HG03575 (cell line): ENCODE measurements at regions not wholly inside any gene's neighbourhood (a gene's known extent, or its start where the extent isn't known, plus 50 kb on each side); places are given as distances from the start of the nearest gene placed in this dataset.
"Not testable (repeated sequence)": the region's sequence is repeated elsewhere in the genome, so short reads cannot be mapped to it uniquely, and the experiment has no call there.

Experiments
- ATAC-seq: cut with Tn5 transposase; IDR thresholded peaks from one replicate; pipeline ENCODE4 v1.9.1; 2021; ENCODE audit not compliant: unreplicated experiment, insufficient number of reproducible peaks, low FRiP score; ENCODE audit errors: extremely low read depth

DNA sequence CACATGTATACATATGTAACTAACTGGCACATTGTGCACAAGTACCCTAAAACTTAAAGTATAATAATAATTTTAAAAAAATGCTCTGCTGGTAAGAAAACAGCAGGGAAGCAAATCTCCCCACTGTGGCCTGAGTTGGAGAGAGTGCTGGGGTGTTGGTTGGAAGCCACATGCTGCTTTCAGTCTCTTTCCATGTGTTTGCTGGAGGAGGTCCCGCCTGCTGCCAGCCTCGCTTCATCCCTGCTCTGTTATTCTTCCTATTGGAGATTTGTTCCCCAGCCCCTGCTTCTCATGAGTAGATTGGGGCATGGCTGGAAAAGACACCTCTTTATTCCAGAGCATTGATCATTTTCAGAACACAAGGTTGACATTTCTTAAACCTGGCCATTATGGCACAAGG is 230.5 kb downstream of the FGF9 start:
- no peak for ATAC-seq

DNA sequence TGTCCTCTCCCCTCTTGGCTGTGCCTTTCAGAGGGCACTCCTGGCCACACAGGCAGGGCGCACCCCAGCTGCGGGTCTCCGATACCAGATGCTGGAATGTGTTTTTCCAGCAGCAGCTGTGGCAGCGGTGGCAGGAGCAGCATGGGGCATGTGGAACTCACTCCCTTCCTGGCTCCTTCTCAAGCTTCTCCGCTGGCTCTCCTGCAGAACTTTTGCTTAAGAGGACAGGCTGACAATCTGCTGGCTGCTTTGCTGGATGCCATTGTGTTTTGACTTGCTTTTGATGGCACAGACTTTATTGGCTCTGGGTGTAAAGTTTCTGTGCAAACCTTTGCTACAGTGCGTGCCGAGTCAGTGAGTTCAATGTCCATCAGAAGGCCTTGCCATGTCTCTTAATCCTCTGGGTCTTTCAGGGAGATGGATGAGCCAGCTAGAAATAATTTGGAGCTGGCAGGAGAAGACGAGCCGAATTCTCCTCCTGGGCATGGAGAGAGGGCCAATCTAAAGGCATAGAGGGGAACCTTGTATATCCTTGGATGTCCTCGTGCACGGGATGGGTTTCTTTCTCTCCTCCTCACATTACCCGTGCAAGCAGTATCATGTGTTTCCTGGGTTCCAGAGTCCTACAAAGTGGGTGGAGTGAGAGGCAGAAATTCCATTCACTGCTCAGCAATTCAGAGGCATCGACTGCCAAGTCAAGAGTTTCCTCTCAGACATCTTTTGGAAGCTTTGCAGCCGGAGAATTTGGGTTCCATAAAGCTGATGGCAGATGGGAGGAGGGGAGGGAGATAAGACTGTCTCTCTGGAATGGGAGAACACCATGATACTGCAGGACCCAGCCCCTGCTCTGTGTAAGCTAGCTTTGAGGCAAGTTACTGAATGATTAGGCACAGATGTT is 231.2 kb downstream of the FGF9 start:
- no peak for ATAC-seq

DNA sequence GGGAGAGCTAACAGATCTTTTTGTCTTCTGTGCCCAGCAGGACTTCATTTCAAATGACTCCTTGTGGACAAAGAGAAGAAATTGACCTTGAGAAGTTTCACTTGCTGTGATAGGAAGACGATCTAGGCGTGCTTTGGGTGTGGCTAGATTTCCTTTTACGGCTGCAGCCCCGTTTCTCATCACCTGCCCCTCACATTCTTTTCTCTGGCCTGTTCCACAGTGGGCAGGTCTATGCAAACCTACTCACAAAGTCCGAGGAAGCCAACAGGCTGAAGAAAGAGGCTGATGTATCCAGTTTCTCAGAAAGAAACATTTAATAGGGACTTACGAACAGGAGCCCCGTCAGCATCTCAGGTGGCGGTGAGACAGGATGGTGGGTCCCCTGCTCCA is 231.8 kb downstream of the FGF9 start:
- ATAC-seq = no peak

DNA sequence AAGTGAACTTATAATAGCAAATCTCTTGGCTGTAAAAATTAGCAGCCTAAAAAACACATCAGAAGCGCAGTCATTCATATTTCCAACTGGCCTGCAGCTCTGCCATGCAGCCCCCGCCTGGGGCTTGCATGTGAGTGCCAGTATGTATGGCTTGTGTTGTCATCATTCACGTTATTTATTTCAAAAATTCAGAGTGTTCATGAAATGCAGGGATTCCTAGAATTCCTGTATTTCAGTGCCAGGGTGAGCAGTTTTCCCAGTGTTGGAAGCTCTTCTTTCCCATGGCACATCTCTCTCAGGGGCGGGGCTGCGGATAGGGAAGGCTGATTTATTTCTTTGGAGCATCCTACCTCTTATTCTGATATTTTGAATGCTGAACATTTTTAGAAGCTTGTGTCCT is 234.6 kb downstream of the FGF9 start:
- no peak for ATAC-seq

DNA sequence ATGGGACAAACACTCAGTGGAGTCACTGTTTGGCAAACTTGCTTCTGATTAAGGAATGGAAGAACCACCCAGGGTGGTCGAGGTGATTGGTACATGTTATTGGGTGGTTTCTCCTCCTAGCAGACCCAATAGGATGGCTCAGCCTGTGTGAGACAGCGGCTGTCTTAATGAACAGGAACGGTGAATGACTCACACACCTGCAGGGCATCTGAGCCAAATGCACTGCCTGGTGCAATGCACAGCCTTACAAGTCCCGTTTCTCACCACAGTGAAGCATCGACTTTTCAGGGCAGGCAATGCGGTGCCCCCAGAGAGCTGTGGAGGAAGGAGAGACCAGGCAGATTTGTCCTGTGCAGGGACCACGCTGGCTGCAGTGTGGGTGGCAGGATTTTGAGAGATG is 238.5 kb downstream of the FGF9 start:
- no peak for ATAC-seq

DNA sequence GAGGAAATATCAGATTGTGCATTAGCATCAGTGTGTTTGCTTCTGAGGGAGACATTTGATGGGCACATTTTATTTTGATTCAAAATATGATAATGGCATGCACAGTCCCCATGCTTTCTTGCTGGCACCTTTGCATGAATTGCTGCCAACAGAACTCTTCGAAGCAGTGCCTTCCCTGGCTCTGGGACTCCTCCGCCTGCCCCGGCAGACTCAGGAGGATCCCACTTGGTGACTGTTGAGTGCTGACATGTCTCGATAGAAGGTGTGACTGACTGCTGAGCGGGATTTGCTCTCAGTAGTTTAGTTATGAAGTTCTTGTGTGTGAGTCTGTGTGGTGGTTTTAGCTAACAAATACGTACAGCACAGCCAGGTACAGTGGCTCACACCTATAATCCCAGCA is 239.7 kb downstream of the FGF9 start:
- no peak for ATAC-seq

DNA sequence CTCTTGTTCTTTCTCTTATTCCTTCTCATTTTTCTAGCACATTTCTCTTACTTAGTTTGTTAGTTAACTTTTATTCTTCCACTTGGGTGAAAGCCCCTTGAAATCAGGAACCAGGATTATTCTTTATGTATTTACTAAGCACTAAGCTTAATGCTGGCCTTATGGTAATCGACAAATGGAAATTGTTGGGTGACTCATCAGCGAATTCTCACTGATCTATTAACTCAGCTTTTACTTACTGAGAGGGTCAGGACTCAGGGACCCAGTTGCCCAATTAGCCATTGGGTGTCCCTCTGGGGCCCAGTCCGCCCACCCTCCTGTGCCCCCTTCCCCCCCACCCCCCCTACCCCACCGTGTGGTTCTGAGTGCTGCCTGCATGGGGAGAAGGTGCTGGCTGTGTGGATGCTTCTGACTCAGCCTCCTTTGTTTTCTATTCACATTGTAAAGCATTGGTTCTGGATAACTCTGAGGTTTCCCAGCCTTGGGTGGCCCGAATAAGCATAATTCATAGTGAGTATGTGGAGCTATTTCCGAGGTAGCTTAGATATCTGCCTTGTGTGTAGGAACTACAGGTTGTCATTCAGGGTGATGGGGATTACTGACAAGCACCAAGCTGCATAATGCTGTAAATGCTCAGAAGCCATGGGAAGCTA is 240.9 kb downstream of the FGF9 start:
- no peak for ATAC-seq

DNA sequence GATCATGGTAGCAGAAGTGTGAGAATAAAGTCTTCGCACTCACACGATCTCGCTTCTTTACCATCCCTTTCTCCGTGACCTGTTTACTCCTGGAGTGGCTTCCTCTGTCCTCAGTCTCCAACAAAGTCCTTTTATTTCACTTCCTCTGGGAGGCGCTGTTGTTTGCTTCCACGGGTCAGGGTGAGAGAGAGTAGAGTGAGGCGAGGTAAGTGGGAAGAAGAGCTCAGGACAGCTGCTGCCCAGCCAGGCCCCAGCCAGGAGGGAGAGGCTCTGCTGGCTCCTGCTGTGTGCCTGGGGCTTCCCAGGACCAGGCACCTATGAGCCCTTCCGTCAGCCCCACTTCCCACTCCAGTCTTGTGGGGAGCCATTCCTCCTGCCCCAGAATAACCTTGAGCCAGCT is 242.1 kb downstream of the FGF9 start:
- no peak for ATAC-seq

DNA sequence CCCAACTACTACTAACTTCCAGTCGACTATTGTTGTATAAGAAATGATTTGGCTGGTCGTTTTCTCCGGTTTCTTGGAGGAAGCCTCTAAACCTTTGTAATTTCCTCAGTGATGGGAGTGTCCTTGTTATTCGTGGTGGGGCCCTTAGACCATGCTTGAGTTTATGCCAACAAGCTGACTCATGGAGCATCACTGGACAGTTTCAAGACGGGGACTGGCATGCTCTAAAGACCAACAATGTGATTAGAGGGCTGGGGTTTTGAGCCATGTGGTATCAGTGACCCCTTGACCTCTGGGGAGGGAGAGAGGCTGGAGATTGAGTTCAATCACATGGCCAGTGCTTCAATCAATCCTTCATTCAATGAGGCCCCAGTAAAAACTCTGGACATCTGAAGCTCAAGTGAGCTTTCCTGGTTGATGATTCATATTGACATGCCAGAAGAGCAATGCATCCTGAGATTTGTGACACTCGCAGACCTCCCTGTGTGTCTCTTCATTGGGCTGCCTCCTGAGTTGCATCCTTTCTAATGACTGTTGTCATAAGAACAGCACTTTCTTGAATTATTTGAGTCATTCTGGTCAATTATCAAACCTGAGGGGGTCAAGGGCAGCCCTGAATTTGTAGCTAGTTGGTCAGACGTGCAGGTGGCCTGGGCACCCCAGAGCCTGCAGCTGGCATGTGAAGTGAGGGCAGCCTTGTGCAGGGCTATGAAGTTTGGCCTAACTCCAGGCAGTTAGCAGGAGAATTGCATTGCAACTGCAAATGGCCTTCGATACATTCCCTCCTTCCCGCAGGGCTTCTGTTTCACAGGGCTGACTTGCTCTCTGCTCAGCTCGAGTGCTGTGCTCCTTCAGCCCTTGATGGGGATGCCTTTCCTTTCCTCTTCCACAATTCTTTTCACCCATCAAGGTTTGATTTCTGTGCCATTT is 246.5 kb downstream of the FGF9 start:
- ATAC-seq = no peak

DNA sequence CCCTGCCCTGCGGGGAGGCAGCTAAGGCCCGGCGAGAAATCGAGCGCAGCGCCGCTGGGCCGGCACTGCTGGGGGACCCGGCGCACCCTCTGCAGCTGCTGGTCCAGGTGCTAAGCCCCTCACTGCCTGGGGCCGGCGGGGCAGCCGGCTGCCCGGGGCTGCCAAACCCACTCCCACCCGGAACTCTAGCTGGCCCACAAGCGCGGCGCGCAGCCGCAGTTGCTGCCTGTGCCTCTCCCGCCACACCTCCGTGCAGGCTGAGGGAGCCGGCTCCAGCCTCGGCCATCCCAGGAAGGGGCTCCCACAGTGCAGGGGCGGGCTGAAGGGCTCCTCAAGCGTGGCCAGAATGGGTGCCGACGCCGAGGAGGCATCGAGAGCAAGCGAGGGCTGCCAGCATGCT is 249.9 kb downstream of the FGF9 start:
- not testable (repeated sequence) for ATAC-seq

DNA sequence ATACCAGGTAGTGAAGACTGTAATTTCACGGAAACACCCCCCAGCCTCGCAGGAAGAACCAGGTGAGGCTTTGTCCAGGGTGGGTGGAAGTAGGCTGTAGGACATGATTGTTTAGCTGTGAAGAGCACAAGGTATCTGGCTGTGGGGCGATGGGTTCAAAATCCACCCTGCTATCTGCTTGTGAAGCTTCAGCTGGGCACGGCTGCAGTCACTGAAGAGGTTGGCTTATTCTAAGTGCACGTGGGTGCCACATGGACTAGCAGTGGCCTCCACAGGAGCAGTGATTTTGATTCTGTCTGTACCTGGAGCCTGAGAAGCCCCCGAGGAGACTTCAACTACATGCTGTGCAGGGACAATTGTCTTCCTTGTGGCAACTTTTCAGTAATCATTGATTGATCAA is 254.1 kb downstream of the FGF9 start:
- no peak for ATAC-seq

DNA sequence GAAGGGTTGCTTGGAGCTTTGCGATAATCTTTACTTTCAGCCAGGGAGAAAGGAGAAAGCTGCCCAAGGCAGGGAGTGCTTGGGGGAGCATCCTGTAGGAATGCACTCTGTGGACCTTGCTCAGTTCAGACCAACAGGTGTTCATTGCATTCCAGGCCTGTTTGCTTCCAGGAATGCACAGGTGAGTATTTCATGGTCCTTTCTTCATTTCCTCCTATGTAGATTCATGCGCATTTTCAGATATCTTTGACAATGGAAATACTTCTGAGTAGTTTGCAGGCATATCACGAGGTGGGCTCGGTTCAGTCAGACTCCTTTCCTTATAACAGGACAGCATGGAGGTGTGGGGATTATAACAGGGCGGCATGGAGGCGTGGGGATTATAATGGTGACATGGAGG is 254.8 kb downstream of the FGF9 start:
- ATAC-seq = no peak

DNA sequence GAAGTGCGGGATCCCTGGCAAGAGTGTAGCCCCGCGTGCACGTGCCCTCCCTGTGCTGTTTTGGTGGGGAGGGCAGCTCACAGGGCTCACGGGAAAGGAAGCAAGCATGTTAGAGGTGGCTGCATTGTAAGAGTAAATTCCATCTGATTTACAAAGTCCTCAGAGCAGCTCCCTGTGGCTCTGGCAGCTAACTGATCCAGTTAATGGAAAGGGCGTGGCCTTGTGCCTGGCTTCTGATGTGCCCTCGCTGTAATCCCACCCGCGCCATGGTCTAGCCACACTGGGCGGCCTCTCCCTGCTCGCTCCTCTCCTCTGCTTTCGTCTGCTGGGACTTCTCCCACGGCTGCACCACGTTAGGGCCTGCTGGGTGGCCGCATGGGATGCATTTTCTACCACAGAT is 258.5 kb downstream of the FGF9 start:
- ATAC-seq = no peak

DNA sequence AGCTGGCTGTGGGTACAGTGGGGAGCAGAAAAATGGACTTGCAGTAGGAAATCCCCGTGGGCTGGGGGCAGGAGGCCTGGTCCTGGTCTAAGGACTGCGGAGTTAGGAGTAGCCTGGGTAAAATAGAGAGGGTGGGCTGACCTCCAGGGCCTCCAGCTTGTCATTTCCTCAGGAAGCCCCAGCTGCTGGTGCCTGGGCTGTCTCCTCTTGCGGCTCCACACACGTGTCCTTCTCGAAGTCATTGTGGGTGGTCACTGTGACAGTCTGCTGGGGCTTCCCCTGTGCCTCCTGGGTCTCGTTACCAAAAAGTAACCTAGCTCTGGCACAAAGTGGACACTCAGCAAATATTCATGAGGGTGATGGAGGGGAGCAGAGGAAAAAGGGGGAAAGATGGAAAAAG is 259.7 kb downstream of the FGF9 start:
- no peak for ATAC-seq

DNA sequence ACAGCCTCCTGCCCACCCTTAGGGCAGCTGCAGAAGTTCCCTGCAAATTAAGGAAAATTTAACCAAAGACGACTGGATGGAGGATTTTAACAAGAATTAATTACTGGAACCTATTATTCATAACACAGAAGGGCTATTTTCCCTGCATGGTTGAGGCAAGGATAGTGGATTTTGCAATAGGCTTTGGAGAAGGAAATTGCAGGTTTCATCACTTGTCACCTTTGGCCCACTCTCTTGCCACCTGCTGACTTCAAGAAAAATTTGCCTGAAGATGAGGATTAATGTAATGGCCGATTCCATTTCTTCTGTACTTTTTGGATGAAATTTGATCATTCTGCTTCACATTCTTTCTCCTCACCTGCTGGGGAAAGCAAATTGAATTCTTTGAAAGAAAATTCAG is 261.7 kb downstream of the FGF9 start:
- ATAC-seq = no peak

DNA sequence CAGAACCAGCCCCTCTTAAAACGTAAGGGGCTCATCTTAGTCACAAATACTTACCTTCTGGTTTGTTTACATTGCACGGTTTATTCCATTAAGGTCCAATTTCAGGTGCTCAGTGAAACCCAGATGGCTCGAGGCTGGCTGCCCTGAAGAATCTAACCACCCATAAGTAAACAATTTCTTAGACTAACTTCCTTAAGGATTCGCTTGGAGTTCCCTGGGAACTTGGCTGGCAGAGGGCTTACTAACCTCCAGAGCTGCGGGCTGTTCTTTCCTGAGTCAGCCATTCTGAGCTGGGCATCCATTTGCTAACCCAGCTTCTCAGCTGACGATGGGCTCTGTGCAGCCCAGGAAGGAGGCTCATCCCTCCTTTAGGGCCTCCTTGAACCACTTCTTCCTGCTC is 262.1 kb downstream of the FGF9 start:
- ATAC-seq = no peak

DNA sequence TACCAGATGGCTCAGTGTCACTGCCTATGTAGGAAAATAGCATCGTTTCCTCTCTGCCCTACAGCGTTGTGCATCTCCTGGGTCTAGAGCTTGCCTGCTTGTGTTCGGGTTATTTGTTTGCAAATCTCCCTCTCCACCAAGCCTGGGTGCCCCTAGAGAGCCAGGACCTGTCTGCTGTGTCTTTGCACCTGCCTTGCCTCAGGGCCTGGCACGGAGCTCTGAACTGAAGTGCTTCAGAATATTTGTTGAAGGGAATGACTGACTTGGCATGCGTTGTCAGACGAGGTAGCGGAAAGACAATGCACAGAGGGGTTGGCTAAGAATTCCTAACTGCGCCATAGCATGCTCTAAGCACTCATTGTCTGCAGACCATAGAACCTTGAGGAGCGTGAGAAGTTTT is 263.4 kb downstream of the FGF9 start:
- ATAC-seq = no peak

DNA sequence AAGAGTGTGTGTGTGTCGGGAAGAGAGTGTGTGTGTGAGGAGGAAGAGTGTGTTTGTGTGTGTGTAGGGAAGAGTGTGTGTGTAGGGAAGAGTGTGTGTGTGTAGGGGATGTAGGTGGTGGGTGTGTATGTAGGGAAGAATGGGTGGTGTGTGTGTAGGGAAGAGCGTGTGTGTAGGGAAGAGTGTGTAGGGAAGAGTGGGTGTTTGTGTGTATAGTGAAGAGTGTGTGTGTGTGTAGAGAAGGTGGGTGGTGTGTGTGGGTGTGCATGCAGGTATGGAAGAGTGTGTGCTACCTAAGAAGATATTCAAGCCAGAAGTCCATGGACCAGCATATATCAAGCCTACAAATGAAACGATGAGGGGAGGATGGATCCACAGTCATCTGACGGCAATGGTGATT is 265.8 kb downstream of the FGF9 start:
- no peak for ATAC-seq

DNA sequence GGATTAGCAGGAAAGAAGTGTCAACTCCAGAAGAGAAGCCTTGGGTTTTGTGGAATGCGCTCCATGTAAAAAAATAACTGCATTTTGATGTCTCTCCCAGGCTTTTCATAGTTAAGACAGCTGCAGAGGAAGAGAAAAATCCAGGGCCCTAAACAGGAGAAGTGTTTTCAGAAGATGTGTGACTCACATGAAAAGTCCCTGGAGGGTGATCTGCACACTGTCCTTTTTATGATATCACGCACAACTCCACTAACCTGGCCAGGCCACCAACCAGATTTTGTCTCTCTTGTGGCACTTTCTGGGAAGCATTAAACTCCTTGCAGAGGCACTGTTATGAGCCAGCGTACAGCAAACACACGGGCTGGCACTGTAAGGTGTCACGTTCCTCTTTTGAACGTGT is 267.3 kb downstream of the FGF9 start:
- ATAC-seq = no peak

DNA sequence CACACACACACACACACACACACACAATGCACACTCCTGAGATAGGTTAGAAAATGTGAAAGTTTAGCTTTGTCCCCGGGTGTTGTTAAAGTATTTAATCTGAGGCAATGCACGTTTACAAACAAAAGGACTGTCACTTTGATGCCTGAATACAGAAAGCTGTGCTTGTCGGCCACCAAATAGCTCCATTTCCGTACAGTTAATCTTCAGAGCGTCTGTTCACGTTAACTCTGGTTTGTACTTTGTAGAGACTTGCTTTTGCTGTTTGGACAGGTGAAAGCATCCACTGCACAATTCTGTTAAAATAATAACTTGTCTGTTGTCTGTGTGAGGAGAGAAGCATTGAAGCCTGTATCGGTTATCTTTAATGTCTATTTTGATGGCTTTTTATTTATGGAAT is 267.8 kb downstream of the FGF9 start:
- no peak for ATAC-seq
